ENCODE measurements at regions not wholly inside any gene's neighbourhood (a gene's known extent, or its start where the extent isn't known, plus 50 kb on each side); places are given as distances from the start of the nearest gene placed in this dataset.
"Not testable (repeated sequence)": the region's sequence is repeated elsewhere in the genome, so short reads cannot be mapped to it uniquely, and the experiment has no call there.

DNA sequence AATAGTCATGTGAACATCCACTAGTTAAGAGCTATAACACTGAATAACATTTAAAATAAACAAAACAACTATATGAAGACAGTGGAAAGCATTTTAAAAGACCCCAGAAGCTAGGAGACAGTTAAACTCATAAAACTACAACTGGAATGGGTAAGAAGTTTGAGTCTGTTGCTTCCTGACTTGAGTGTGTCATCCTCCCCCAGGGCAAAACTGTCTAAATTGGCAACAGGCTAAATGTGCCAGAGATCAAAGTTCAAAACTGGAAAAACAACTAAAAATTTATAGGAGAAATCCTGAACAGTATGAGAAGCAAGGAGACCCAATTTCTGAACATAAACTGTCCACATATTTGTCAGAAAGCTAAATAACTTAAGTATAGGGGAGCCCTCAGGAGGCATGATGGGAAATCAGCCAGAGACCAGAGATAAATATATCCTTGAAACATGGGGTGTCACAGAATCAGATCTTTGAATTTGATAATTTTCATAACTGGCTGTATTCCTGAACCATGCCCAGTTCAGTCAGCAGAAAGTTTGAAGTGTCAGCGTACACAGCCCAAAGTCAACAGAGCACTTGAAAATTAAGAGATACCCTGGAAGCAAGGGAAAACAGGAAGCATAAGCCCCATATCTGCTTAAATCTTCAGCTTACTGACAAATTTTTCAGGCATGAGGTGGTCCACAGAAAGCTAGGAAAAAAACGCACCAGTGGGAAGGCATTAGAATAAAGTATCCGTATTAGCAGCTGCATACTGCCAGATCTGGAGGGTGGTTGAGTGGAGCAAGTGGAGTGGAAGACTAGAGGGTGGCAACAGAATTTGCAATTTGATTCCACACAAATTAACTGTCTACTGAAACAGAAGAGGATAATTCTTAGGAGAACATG is 516.1 kb upstream of the MAN1A1 start:
- DNase-seq (ENCODE audit: low read depth), result no peak
- in situ Hi-C loops (cut with HindIII; ENCODE audit: low pct_unique_long_range_greater_than_20kb, low sequenced_read_pairs), result no loop called here

DNA sequence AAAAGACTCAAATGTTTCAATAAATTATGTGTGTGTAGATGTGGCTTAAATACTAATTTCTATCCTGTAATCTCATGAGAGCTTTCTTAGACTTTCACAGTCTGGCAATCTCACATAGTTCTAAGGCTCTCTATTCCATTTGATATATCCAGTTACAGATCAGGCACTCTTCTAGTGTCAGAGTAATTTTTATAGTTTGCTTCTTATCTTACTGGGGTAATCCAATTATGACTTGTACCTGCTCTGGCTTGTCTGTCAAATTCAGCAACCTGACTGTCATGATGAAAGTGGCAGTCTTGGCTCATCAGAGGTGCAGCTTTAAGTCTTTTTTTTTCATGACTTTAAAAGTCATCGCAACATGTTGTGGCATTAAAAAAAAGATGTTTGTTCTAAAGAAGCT is 513.2 kb upstream of the MAN1A1 start:
- no peak for DNase-seq (ENCODE audit: low read depth)
- in situ Hi-C loops (cut with HindIII; ENCODE audit: low pct_unique_long_range_greater_than_20kb, low sequenced_read_pairs), result no loop called here

DNA sequence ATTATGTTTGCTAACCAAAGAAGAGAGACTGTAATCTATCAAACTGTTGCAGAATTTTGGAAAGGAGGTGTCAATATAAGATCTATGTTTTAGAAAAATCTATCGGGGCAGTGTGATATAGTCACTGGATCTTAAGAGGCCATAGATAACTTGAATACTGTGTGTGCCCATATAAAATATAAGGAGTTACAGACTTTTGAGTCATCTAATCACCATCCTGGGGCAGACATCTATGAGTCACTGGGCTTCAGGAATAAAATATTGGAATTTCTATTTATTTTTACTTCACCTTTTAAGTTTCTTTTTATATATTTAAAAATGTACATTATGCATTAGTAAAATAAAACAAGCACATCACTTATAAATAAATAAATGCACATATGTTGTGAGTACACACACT is 509.3 kb upstream of the MAN1A1 start:
- DNase-seq (ENCODE audit: low read depth), result no peak
- in situ Hi-C loops (cut with HindIII; ENCODE audit: low pct_unique_long_range_greater_than_20kb, low sequenced_read_pairs), result no loop called here

DNA sequence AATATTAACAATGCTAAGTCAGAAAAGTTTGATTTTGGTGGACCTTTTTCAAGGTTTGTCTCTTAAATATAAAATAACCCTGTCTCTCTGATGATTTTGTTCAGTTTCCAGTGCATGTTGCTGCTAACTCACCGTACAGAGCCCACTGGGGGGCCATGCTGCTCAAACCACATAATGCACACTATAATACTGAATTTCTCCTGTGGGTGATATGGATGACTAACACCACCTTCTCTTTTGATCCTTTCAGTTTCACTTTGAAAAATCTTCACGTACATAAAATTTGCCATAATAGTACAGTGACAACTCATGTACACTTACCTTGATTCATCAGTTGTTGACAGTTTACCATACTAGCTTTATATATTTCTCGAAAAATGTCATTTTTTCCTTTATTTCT is 506.6 kb upstream of the MAN1A1 start:
- in situ Hi-C loops (cut with HindIII; ENCODE audit: low pct_unique_long_range_greater_than_20kb, low sequenced_read_pairs), result no loop called here
- DNase-seq (ENCODE audit: low read depth), result no peak

DNA sequence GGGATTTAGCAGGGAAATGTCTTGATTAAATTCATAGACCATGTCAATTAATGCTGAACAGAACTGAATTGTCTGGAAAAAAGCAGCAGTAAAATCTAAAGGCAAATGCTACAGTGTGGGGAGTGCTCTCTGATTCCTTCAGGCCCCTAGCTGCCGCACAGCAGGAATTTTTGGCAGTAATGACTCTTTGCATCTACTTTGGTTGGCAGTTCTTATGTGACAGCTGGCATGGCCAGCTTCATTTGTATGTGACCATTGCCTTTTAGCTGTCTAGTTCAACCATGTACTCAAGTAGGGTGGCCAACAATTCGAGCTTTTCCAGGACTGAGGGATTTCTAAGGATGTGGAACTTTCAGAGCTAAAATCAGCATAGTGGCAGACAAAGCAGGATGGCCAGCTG is 499.1 kb upstream of the MAN1A1 start:
- in situ Hi-C loops (cut with HindIII; ENCODE audit: low pct_unique_long_range_greater_than_20kb, low sequenced_read_pairs), result no loop called here
- DNase-seq (ENCODE audit: low read depth), result no peak

DNA sequence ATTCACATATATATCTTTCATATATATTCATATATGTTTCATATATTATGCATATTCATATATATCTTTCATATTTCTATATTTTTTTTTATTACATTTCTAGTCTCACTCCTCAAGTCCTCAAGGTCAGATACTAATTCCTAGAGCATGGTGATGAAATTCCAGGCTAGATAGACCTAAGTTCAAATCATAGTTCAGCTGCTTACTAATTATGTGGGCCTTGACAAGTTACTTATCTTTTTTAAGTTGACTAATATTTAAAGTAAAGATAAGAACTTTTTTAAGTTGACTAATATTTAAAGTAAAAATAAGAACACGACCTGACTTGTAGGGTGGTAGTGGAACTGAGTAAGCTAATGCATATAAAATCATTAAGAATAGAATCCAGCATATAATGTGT is 495.6 kb upstream of the MAN1A1 start:
- DNase-seq (ENCODE audit: low read depth), result no peak
- in situ Hi-C loops (cut with HindIII; ENCODE audit: low pct_unique_long_range_greater_than_20kb, low sequenced_read_pairs), result no loop called here

DNA sequence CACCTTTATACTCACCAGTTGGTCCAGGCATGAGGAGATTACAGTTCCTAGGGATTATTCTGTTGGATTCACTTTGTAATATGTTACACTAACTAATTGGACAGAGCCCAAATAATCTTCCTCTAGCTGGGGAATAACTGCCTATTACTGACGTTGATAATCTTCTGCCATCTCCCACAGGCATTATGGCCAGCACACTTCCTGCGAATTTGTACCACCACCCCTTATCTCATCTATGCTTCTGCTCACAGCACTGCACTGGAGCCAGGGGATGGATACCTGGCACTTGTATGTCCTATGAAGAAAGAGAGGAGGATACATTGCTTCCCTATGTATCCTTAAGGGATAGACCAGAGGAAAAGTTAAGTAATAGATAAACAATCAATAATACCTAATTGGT is 494.8 kb upstream of the MAN1A1 start:
- in situ Hi-C loops (cut with HindIII; ENCODE audit: low pct_unique_long_range_greater_than_20kb, low sequenced_read_pairs), result no loop called here
- DNase-seq (ENCODE audit: low read depth), result no peak

DNA sequence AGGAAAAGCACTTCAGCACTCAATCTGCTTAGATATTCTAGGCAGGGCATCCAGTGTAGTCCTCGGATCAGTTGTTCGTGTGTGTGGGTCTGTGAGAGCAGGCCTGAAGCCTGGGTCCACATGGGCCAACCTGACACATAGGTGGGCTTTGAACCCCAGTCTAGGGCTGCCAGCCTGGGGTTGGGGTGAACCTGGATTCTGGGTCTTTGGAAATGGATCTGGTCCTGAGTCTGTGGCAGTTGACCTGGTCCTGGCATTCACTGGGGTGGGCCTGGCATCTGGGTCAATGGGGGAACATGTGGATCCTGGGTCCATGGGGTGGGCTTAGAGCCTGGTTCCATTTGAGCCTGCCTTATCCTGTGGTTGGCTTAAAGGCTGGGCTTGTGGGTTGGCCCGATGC is 492.6 kb upstream of the MAN1A1 start:
- in situ Hi-C loops (cut with HindIII; ENCODE audit: low pct_unique_long_range_greater_than_20kb, low sequenced_read_pairs), result no loop called here
- no peak for DNase-seq (ENCODE audit: low read depth)

DNA sequence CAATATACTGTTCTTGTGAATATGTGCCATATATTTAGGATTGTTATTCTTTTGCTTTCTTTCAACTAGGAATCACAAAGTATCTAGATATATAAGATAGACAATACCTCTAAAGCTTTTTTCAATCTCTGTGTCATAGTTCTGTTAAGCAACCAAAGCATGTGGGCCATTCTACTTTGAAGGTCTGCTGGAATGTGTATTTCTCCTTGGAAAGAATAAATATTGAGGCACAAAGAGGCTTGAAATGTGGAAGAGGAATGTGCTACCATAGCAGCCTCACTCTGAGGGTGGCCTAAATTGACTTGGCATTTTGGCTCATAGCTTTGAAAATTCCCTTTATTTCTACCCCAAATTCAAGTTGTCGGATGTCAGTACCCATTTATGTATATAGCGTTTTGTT is 488.5 kb upstream of the MAN1A1 start:
- in situ Hi-C loops (cut with HindIII; ENCODE audit: low pct_unique_long_range_greater_than_20kb, low sequenced_read_pairs), result no loop called here
- no peak for DNase-seq (ENCODE audit: low read depth)

DNA sequence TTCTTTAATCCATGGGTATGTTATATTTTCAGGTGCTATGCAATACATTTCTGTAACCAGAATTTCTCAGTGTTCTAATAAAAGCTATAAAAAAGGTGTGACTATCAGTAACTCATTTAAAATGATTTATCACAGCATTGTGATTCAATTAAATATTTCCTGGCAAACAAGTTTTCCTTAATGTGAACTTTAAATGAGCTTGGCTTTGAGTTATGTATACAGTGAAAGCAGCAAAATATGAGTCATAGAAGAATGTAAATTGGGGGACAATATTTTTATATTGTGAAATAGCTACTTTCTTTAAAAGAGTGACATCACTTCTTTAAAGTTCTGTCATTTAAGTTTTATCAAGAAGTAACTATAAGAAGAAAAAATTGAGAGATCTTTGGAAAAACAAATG is 484.9 kb upstream of the MAN1A1 start:
- no peak for DNase-seq (ENCODE audit: low read depth)
- in situ Hi-C loops (cut with HindIII; ENCODE audit: low pct_unique_long_range_greater_than_20kb, low sequenced_read_pairs), result no loop called here

DNA sequence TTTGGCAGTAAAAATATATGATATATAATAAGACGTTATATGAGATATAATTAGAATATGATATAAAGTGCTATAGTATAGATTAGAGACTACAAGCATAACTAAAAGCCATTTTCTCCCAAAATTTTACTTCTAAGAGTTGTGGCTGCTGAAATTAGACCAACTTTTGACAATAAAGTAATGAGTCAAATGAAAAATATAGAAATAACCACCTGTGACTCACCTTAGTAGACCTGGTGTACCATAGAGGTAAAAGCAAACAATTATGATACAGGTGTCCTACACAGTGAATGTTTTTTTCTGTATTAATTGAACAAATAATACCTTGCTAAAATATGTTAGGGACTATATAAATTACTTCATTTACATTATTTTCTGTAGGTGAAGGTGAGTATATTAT is 482.9 kb upstream of the MAN1A1 start:
- no peak for DNase-seq (ENCODE audit: low read depth)
- in situ Hi-C loops (cut with HindIII; ENCODE audit: low pct_unique_long_range_greater_than_20kb, low sequenced_read_pairs), result no loop called here

DNA sequence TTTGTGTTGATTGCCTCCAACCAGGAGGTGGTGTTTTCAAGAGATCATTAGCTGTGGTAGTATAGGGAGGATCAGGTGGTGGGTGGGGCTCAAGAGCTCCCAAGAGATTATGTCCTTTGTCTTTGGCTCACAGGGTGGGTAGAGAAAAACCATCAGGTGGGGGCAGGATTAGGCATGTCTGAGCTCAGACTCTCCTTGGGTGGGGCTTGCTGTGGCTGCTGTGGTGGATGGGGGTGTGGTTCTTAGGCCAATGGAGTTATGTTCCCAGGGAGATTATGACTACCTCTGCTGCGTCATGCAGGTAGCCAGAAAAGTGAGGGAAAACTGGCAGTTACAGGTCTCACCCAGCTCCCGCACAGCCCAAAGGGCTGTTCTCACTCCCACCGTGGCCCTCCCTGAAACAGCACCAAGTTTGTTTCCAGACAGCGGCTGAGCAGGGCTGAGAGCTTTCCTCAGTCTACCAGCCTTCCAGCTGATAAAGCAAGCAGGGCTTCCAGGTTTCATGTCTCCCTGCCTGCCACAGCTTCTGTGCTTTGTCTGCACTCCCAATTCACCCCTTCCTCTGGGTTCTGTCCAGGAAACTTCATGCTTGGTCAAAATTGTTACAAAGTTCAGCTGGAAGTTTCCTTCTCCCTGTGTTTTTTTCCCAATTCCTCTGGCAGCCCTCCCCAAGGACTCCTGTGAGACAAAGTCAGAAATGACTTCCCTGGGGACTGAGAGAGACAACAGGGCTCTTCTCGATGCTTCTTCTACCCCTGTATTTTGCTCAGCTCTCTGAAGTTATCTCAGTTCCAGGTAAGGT is 481.1 kb upstream of the MAN1A1 start:
- no peak for DNase-seq (ENCODE audit: low read depth)
- in situ Hi-C loops (cut with HindIII; ENCODE audit: low pct_unique_long_range_greater_than_20kb, low sequenced_read_pairs), result no loop called here

DNA sequence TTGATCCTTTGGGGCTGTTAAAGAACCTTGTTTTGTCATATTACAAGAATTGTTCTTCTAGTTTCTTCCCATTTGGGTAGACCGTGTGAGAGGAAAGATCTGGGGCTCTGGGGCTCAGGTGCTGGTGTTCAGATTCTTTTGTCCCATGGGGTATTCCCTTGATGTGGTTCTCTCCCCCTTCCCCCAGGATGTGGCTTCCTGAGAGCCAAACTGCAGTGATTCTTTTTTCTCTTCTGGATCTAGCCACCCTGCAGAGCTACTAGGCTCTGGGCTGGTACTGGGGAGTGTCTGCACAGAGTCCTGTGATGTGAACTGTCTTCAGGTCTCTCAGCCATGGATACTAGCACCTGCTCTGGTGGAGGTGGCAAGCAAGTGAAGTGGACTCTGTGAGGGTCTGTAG is 480.5 kb upstream of the MAN1A1 start:
- no peak for DNase-seq (ENCODE audit: low read depth)
- in situ Hi-C loops (cut with HindIII; ENCODE audit: low pct_unique_long_range_greater_than_20kb, low sequenced_read_pairs), result no loop called here

DNA sequence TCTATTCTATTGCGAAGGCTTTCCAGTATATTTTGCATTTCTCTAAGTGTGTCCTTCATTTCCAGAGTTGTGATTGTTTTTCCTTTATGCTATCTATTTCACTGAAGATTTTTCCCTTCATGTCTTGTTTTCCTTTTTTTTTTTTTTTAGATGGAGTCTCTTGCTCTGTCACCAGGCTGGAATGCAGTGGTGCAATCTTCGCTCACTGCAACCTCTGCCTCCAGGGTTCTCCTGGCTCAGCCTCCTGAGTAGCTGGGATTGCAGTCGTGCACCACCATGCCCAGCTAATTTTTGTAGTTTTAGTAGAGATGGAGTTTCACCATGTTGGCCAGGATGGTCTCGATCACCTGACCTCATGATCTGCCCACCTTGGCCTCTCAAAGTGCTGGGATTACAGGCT is 479.9 kb upstream of the MAN1A1 start:
- DNase-seq (ENCODE audit: low read depth); in situ Hi-C loops (cut with HindIII; ENCODE audit: low pct_unique_long_range_greater_than_20kb, low sequenced_read_pairs): not testable (repeated sequence)

DNA sequence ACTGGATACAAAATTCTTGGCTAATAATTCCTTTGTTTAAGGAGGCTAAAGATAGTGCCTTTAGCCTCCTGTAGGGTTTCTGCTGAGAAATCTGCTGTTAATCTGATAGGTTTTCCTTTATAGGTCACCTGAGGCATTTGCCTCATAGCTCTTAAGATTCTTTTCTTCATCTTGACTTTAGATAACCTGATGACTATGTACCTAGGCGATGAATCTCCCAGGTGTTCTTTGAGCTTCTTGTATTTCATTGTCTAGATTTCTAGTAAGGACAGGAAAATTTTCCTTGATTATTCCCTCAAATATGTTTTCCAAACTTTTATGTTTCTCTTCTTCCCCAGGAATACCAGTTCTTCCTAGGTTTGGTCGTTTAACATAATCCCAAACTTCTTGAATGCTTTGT is 479.4 kb upstream of the MAN1A1 start:
- no peak for DNase-seq (ENCODE audit: low read depth)
- in situ Hi-C loops (cut with HindIII; ENCODE audit: low pct_unique_long_range_greater_than_20kb, low sequenced_read_pairs), result no loop called here

DNA sequence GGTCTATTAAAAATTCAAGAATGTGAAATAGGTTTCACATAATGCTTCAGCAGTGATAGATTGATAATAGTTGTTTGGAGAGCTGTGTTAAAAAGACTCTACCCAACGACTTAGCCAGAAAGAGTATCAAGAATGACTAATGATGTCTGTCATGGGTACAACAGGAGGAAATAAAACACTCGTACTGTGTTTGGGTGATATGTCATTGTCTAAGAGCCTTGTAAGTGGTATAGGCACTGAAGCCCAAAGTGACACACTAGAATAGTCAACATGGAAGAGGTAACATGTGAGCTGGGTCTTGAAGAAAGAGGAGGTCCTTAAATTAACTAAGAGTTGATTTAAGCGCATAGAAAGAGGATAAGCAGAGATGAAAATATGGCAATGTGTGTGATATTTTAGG is 471.8 kb upstream of the MAN1A1 start:
- no peak for DNase-seq (ENCODE audit: low read depth)
- in situ Hi-C loops (cut with HindIII; ENCODE audit: low pct_unique_long_range_greater_than_20kb, low sequenced_read_pairs), result no loop called here

DNA sequence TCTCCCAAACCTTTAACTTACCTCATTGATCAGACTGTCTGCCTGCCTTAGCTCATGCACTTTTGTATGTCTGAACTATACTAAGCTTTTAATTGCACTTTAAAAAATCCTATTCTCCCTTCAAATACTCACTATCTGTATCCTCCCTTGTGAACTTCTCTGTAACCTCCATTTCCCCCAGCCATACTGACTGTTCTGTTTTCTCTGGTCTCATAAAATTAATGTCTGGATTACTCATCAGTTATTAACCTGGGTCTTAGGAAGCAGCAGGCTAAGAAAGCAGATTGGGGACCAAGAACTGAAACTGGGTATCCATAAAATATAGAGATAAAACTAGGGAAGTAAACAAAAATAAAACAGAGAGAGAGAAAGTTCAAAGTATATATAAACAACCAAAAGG is 469.3 kb upstream of the MAN1A1 start:
- in situ Hi-C loops (cut with HindIII; ENCODE audit: low pct_unique_long_range_greater_than_20kb, low sequenced_read_pairs), result no loop called here
- DNase-seq (ENCODE audit: low read depth), result no peak

DNA sequence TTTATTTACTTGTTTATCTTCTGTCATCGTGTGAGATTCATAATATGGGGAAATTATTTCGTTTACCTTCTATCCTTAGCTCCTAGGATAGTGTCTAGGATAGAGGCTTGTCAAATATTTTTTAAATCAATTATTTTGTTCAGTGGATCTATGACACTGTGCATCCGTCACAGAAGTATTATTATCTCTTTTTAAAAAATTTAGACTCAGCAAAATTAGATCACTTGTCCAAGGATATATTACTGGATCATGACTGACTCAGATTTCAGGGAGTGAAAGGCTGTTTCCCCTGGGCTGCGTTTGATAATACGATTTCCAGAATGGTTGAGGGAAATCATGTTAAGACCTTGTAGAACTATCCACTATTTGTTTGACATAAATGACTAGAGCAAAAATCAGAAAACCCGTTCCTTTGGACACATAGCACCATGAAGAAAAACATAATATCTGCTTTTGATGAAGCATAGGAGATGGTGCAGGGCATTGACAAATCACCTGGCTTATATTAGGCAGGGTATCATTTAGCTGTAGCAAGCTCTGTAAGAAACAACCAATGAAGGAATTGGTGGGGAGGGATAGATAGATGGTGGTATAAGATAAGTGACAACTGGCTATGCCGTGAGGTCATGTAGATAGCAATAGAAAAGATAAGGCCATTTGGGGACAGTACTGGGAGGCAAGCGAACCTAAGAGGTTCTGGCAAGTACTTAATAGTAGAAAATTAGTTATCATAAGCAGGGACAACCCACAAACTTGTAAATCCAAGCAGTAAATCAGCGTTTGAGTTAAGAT is 465.2 kb upstream of the MAN1A1 start:
- in situ Hi-C loops (cut with HindIII; ENCODE audit: low pct_unique_long_range_greater_than_20kb, low sequenced_read_pairs), result no loop called here
- no peak for DNase-seq (ENCODE audit: low read depth)

DNA sequence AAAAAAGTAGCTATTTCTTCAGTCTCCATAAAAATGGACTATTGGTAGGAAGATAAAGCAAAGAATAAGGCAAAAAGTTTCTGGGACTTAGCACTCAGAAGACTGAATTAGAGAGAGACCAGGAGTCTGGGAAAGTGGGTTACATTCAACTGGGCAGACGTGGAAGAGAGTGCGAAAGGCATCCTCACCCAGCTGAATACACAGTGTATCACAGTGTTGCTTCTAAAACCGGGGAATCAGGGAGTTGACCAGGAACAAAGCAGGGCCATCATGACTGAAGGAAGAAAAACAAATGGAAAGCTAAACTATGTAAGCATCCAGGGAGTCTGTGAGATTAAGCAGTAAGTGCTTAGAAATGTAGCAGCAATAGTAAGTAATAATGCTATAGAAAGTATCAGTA is 452.9 kb upstream of the MAN1A1 start:
- in situ Hi-C loops (cut with HindIII; ENCODE audit: low pct_unique_long_range_greater_than_20kb, low sequenced_read_pairs), result no loop called here
- DNase-seq (ENCODE audit: low read depth), result no peak
